ENCODE measurements at regions not wholly inside any gene's neighbourhood (a gene's known extent, or its start where the extent isn't known, plus 50 kb on each side); places are given as distances from the start of the nearest gene placed in this dataset.

DNA sequence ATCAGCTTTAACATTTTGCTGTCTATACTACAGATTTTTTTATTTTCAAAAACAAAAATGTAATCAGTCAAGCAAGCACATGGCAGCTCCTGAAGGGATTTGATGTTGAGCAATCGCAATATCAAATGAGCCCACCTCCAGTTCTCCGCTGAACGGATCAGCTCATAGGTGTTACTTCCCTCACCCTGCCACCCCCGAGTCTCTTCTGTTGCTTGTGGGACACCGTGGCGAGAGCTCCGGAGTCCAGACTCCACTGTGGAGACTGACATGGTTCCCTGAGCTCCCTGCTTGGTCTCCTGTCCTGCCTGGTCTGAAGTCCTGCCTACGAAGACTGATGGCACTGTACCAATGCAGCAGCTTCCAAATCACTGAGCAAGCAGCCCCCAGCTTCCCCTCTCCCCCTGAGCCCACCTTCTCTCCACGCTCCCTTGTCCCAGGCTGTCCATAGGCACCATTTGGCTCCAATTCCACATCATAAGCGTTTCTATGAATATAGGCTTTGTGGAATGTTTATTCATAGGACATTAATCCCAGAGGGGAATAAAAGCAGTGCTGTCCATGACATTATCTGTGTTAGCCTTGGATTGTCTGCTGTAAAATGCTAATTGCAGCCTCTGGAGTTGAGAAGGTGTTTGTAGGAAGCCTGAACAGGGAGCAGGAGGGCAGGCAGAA, 162.2 kb downstream of the LY86 start:
- no peak for TF ChIP-seq POLR2A (IDR thresholded peaks at IDR 0.05)
- TF ChIP-seq, protein P1, sequence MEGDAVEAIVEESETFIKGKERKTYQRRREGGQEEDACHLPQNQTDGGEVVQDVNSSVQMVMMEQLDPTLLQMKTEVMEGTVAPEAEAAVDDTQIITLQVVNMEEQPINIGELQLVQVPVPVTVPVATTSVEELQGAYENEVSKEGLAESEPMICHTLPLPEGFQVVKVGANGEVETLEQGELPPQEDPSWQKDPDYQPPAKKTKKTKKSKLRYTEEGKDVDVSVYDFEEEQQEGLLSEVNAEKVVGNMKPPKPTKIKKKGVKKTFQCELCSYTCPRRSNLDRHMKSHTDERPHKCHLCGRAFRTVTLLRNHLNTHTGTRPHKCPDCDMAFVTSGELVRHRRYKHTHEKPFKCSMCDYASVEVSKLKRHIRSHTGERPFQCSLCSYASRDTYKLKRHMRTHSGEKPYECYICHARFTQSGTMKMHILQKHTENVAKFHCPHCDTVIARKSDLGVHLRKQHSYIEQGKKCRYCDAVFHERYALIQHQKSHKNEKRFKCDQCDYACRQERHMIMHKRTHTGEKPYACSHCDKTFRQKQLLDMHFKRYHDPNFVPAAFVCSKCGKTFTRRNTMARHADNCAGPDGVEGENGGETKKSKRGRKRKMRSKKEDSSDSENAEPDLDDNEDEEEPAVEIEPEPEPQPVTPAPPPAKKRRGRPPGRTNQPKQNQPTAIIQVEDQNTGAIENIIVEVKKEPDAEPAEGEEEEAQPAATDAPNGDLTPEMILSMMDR (IDR thresholded peaks at IDR 0.05): no peak

Measured in body of pancreas (tissue), 4 donors.